HEK293T (cell line): ENCODE measurements at regions not wholly inside any gene's neighbourhood (a gene's known extent, or its start where the extent isn't known, plus 50 kb on each side); places are given as distances from the start of the nearest gene placed in this dataset.

Source experiments
- ARNT ChIP-seq: fragments of 450-650 bp; IDR thresholded peaks from 2 replicates; pipeline ENCODE4 v1.6.1; 2017; ENCODE audit warnings: mild to moderate bottlenecking
- FOXA1 ChIP-seq: fragments of 450-650 bp; IDR thresholded peaks from 2 replicates; pipeline ENCODE4 v1.6.1; 2016; ENCODE audit warnings: mild to moderate bottlenecking
- SUZ12 ChIP-seq: fragments of 450-650 bp; IDR thresholded peaks from 2 replicates; pipeline ENCODE4 v1.6.1; 2016; ENCODE audit warnings: mild to moderate bottlenecking

- TF ChIP-seq SUZ12 = no peak
- no peak for TF ChIP-seq FOXA1
- no peak for TF ChIP-seq ARNT
These were observed 122.7 kb upstream of the CPM start for GRCh38 chr12:69055706-69056105.
